ENCODE measurements at regions not wholly inside any gene's neighbourhood (a gene's known extent, or its start where the extent isn't known, plus 50 kb on each side); places are given as distances from the start of the nearest gene placed in this dataset.

- TF ChIP-seq, protein P1, sequence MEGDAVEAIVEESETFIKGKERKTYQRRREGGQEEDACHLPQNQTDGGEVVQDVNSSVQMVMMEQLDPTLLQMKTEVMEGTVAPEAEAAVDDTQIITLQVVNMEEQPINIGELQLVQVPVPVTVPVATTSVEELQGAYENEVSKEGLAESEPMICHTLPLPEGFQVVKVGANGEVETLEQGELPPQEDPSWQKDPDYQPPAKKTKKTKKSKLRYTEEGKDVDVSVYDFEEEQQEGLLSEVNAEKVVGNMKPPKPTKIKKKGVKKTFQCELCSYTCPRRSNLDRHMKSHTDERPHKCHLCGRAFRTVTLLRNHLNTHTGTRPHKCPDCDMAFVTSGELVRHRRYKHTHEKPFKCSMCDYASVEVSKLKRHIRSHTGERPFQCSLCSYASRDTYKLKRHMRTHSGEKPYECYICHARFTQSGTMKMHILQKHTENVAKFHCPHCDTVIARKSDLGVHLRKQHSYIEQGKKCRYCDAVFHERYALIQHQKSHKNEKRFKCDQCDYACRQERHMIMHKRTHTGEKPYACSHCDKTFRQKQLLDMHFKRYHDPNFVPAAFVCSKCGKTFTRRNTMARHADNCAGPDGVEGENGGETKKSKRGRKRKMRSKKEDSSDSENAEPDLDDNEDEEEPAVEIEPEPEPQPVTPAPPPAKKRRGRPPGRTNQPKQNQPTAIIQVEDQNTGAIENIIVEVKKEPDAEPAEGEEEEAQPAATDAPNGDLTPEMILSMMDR (IDR thresholded peaks at IDR 0.05), result no peak
- no peak for TF ChIP-seq POLR2A (IDR thresholded peaks at IDR 0.05)
Measured at GRCh38 chr2:8298783-8299182, 383.1 kb upstream of the ID2 start.

Measured in adrenal gland (tissue), 5 donors.